HG02852 (cell line): ENCODE measurements at regions not wholly inside any gene's neighbourhood (a gene's known extent, or its start where the extent isn't known, plus 50 kb on each side); places are given as distances from the start of the nearest gene placed in this dataset.
"Not testable (repeated sequence)": the region's sequence is repeated elsewhere in the genome, so short reads cannot be mapped to it uniquely, and the experiment has no call there.

Source experiments
- ATAC-seq: cut with Tn5 transposase; IDR thresholded peaks from one replicate; pipeline ENCODE4 v1.9.1; 2021; ENCODE audit warnings: mild to moderate bottlenecking, moderate library complexity; ENCODE audit not compliant: unreplicated experiment

- ATAC-seq: no peak
Observed at GRCh38 chr16:65717846-65718245, 596.0 kb upstream of the CDH11 start.

GRCh38 chr16:65716737-65717700 lies 595.2 kb upstream of the CDH11 start:
- no peak for ATAC-seq

GRCh38 chr16:65713181-65713808 lies 591.4 kb upstream of the CDH11 start:
- ATAC-seq: no peak

- no peak for ATAC-seq
Observed at GRCh38 chr16:65710107-65710506, 588.2 kb upstream of the CDH11 start.

- ATAC-seq: no peak
Observed at GRCh38 chr16:65704866-65705265, 583.0 kb upstream of the CDH11 start.

GRCh38 chr16:65702707-65703402 lies 581.0 kb upstream of the CDH11 start:
- no peak for ATAC-seq

GRCh38 chr16:65700596-65700995 lies 578.7 kb upstream of the CDH11 start:
- no peak for ATAC-seq

GRCh38 chr16:65698791-65699321 lies 577.0 kb upstream of the CDH11 start:
- ATAC-seq: no peak

- ATAC-seq: no peak
Observed at GRCh38 chr16:65697521-65697920, 575.7 kb upstream of the CDH11 start.

- no peak for ATAC-seq
Observed at GRCh38 chr16:65697065-65697464, 575.2 kb upstream of the CDH11 start.

- not testable (repeated sequence) for ATAC-seq
Observed at GRCh38 chr16:65691846-65692245, 570.0 kb upstream of the CDH11 start.

GRCh38 chr16:65689726-65690125 lies 567.9 kb upstream of the CDH11 start:
- ATAC-seq: no peak

GRCh38 chr16:65688301-65688700 lies 566.4 kb upstream of the CDH11 start:
- ATAC-seq: no peak

- ATAC-seq: no peak
Observed at GRCh38 chr16:65684230-65684629, 562.4 kb upstream of the CDH11 start.

- ATAC-seq: no peak
Observed at GRCh38 chr16:65681406-65681805, 559.5 kb upstream of the CDH11 start.

GRCh38 chr16:65679785-65680184 lies 557.9 kb upstream of the CDH11 start:
- ATAC-seq: no peak

- ATAC-seq: no peak
Observed at GRCh38 chr16:65675161-65675560, 553.3 kb upstream of the CDH11 start.

- ATAC-seq: no peak
Observed at GRCh38 chr16:65672960-65673359, 551.1 kb upstream of the CDH11 start.

GRCh38 chr16:65671071-65671470 lies 549.2 kb upstream of the CDH11 start:
- no peak for ATAC-seq

GRCh38 chr16:65668064-65668595 lies 546.3 kb upstream of the CDH11 start:
- no peak for ATAC-seq

GRCh38 chr16:65667011-65667578 lies 545.2 kb upstream of the CDH11 start:
- ATAC-seq: no peak
